ENCODE measurements at regions not wholly inside any gene's neighbourhood (a gene's known extent, or its start where the extent isn't known, plus 50 kb on each side); places are given as distances from the start of the nearest gene placed in this dataset.

DNA sequence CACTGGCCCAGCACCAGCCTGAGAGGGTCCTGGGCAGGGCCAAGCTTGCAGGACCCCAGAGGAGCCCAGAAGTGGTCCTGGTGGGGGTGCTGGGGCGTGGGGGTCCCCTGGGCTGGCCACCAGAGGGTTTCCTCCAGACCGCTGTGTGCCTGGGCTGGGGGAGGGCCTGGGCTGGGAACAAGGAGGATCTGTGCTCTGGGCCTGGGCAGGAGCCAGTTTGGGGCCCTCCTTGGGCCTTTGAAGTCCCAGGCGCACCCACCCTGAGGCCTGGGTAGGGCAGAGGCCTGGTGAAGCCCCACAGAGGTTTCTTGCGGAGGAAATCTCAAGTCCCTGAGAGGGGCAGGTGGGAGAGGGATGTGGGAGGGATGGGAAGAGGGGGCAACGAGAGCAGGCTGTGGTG lies 63.4 kb upstream of the GPC1 start:
- TF ChIP-seq, protein P1, sequence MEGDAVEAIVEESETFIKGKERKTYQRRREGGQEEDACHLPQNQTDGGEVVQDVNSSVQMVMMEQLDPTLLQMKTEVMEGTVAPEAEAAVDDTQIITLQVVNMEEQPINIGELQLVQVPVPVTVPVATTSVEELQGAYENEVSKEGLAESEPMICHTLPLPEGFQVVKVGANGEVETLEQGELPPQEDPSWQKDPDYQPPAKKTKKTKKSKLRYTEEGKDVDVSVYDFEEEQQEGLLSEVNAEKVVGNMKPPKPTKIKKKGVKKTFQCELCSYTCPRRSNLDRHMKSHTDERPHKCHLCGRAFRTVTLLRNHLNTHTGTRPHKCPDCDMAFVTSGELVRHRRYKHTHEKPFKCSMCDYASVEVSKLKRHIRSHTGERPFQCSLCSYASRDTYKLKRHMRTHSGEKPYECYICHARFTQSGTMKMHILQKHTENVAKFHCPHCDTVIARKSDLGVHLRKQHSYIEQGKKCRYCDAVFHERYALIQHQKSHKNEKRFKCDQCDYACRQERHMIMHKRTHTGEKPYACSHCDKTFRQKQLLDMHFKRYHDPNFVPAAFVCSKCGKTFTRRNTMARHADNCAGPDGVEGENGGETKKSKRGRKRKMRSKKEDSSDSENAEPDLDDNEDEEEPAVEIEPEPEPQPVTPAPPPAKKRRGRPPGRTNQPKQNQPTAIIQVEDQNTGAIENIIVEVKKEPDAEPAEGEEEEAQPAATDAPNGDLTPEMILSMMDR (conservative IDR thresholded peaks at IDR 0.05) = no peak
- no peak for TF ChIP-seq ZFX (IDR thresholded peaks at IDR 0.05)

Measured in C4-2B (cell line).